Panc1 (cell line): ENCODE measurements at regions not wholly inside any gene's neighbourhood (a gene's known extent, or its start where the extent isn't known, plus 50 kb on each side); places are given as distances from the start of the nearest gene placed in this dataset.

Experiments
- CTCF ChIP-seq: fragments of 450-650 bp; IDR thresholded peaks from 2 replicates; pipeline ENCODE4 v1.5.1; 2017; ENCODE audit warnings: mild to moderate bottlenecking
- POLR2AphosphoS5 ChIP-seq: IDR thresholded peaks from 2 replicates; pipeline ENCODE4 v1.6.1; 2012; ENCODE audit warnings: mild to moderate bottlenecking, low read depth, low read length, moderate library complexity
- REST ChIP-seq, 2 experiments: IDR thresholded peaks; 2 replicates each; pipeline ENCODE4 v1.6.1; 2011 to 2012; ENCODE audit warnings: low read depth in 2 of 2, control low read depth in 1 of 2, low read length in 1 of 2, mild to moderate bottlenecking in 1 of 2, moderate library complexity in 1 of 2; ENCODE audit not compliant: insufficient read depth in 1 of 2

- no peak for TF ChIP-seq CTCF
- TF ChIP-seq POLR2AphosphoS5 = no peak
- TF ChIP-seq REST (IDR thresholded peaks at IDR 0.05; ENCODE audit: insufficient read depth in 1 of 2, low read depth in 2 of 2, low read length in 1 of 2) = no peak
Measured at GRCh38 chr15:61315471-61315870, 86.4 kb upstream of the RORA start.
